PFSK-1 (cell line): ENCODE measurements at regions not wholly inside any gene's neighbourhood (a gene's known extent, or its start where the extent isn't known, plus 50 kb on each side); places are given as distances from the start of the nearest gene placed in this dataset.
A peak's percentile ranks its signal among the peaks of the same experiment; 100 is the strongest.

Experiments used
- FOXP2 ChIP-seq: optimal IDR thresholded peaks from 2 replicates; pipeline ENCODE3; 2011; ENCODE audit warnings: borderline replicate concordance, control low read depth, inconsistent platforms; ENCODE audit not compliant: insufficient read depth; ENCODE audit errors: extremely low read length, extremely low read depth
- POLR2AphosphoS5 ChIP-seq: IDR thresholded peaks from 2 replicates; pipeline ENCODE4 v1.6.1; 2012; ENCODE audit warnings: low read depth, mild to moderate bottlenecking, control low read depth, low read length, moderate library complexity
- REST ChIP-seq, 2 experiments: IDR thresholded peaks; 2 replicates each; pipeline versions ENCODE4 v1.6.1 to v1.8.0; 2011 to 2012; ENCODE audit warnings: low read depth in 2 of 2, low read length in 2 of 2, control low read depth in 1 of 2, inconsistent platforms in 1 of 2, mild to moderate bottlenecking in 1 of 2, moderate library complexity in 1 of 2; ENCODE audit not compliant: insufficient read depth in 1 of 2
- SIN3A ChIP-seq: IDR thresholded peaks from 2 replicates; pipeline ENCODE4 v1.6.1; 2012; ENCODE audit warnings: mild to moderate bottlenecking, low read length, moderate library complexity, borderline replicate concordance; ENCODE audit not compliant: insufficient read depth
- TAF1 ChIP-seq: IDR thresholded peaks from 2 replicates; pipeline ENCODE4 v1.6.1; 2012; ENCODE audit warnings: low read length, control low read depth, borderline replicate concordance; ENCODE audit not compliant: insufficient read depth

- no peak for TF ChIP-seq TAF1
- TF ChIP-seq REST (IDR thresholded peaks at IDR 0.05; ENCODE audit: insufficient read depth in 1 of 2, low read depth in 2 of 2, low read length in 2 of 2): no peak
- TF ChIP-seq POLR2AphosphoS5: no peak
- TF ChIP-seq SIN3A: no peak
- TF ChIP-seq FOXP2: no peak
Observed at GRCh38 chr17:34503528-34504195, 75.7 kb upstream of the TMEM132E start.

- TF ChIP-seq REST (IDR thresholded peaks at IDR 0.05; ENCODE audit: insufficient read depth in 1 of 2, low read depth in 2 of 2, low read length in 2 of 2) (peak in 1 of 2 experiments; percentile 6; a peak in 1 of 4 replicates), SIN3A (no peak)
Observed at GRCh38 chr17:34502426-34502825, 77.0 kb upstream of the TMEM132E start.

- TF ChIP-seq REST (IDR thresholded peaks at IDR 0.05; ENCODE audit: insufficient read depth in 1 of 2, low read depth in 2 of 2, low read length in 2 of 2): peak; percentile 86 to 96
- no peak for TF ChIP-seq TAF1
Observed at GRCh38 chr17:34499576-34499975, 79.8 kb upstream of the TMEM132E start.

GRCh38 chr17:34493917-34494316 is 85.5 kb upstream of the TMEM132E start:
- TF ChIP-seq SIN3A (no peak), REST (IDR thresholded peaks at IDR 0.05; ENCODE audit: insufficient read depth in 1 of 2, low read depth in 2 of 2, low read length in 2 of 2) (no peak), POLR2AphosphoS5 (no peak), FOXP2 (no peak), TAF1 (no peak)

- TF ChIP-seq TAF1 (no peak), POLR2AphosphoS5 (no peak), FOXP2 (no peak), REST (IDR thresholded peaks at IDR 0.05; ENCODE audit: insufficient read depth in 1 of 2, low read depth in 2 of 2, low read length in 2 of 2) (no peak), SIN3A (no peak)
Observed at GRCh38 chr17:34487626-34488025, 91.8 kb upstream of the TMEM132E start.
